Neuronal stem cell (in vitro differentiated cells): ENCODE measurements at regions not wholly inside any gene's neighbourhood (a gene's known extent, or its start where the extent isn't known, plus 50 kb on each side); places are given as distances from the start of the nearest gene placed in this dataset.

Experiments used
- DNase-seq: peaks from one replicate; pipeline ENCODE4 v3.0.0-alpha.2; 2013; ENCODE audit warnings: low spot score
- H2AFZ ChIP-seq: one replicate; pipeline ENCODE4 v1.6.1; 2013; ENCODE audit warnings: mild to moderate bottlenecking, low read length, inconsistent platforms
- H2AK5ac ChIP-seq: 2 replicates; pipeline ENCODE4 v1.6.1; 2013; ENCODE audit warnings: low read depth, mild to moderate bottlenecking, inconsistent platforms, low read length, moderate library complexity, mixed read lengths
- H2BK120ac ChIP-seq: 2 replicates; pipeline ENCODE4 v1.6.1; 2013; ENCODE audit warnings: low read depth, mild to moderate bottlenecking, inconsistent platforms, low read length, moderate library complexity, mixed read lengths
- H2BK12ac ChIP-seq: one replicate; pipeline ENCODE4 v1.6.1; 2013; ENCODE audit warnings: low read length, inconsistent platforms
- H2BK15ac ChIP-seq: 2 replicates; pipeline ENCODE4 v1.6.1; 2013; ENCODE audit warnings: mild to moderate bottlenecking, low read length, inconsistent platforms, mixed read lengths
- H2BK5ac ChIP-seq: one replicate; pipeline ENCODE4 v1.6.1; 2013; ENCODE audit warnings: inconsistent platforms, mild to moderate bottlenecking, low read length, moderate library complexity
- H3K14ac ChIP-seq: one replicate; pipeline ENCODE4 v1.6.1; 2013; ENCODE audit warnings: low read length, inconsistent platforms
- H3K18ac ChIP-seq: 2 replicates; pipeline ENCODE4 v1.6.1; 2013; ENCODE audit warnings: low read length, inconsistent platforms
- H3K23ac ChIP-seq: 2 replicates; pipeline ENCODE4 v1.6.1; 2013; ENCODE audit warnings: low read depth, mild to moderate bottlenecking, mixed read lengths, low read length, inconsistent platforms; ENCODE audit not compliant: poor library complexity
- H3K27ac ChIP-seq: replicated peaks from 3 replicates; pipeline ENCODE4 v1.5.1; 2013; ENCODE audit warnings: low read length, inconsistent platforms
- H3K27me3 ChIP-seq, 3 experiments: 2 replicates each; pipeline ENCODE4 v1.6.1; 2013; ENCODE audit warnings: low read length in 3 of 3, mild to moderate bottlenecking in 2 of 3, inconsistent platforms in 1 of 3, low read depth in 1 of 3, mixed read lengths in 1 of 3, moderate library complexity in 1 of 3; ENCODE audit not compliant: control insufficient read depth in 3 of 3, insufficient read depth in 3 of 3
- H3K36me3 ChIP-seq, 2 donors: replicated peaks in 1 of 2; 2 replicates each; pipeline ENCODE4 v1.6.1; 2013; ENCODE audit warnings: low read length in 2 of 2; ENCODE audit not compliant: control insufficient read depth in 2 of 2, insufficient read depth in 2 of 2
- H3K4ac ChIP-seq: 2 replicates; pipeline ENCODE4 v1.6.1; 2013; ENCODE audit warnings: inconsistent platforms, mild to moderate bottlenecking, low read length, moderate library complexity
- H3K4me1 ChIP-seq, 2 donors: 1 replicate in 1 of 2; 2 replicates in 1 of 2; pipeline ENCODE4 v1.6.1; 2013; ENCODE audit warnings: low read length in 2 of 2, low read depth in 1 of 2; ENCODE audit not compliant: control insufficient read depth in 2 of 2, insufficient read depth in 1 of 2
- H3K4me2 ChIP-seq: one replicate; pipeline ENCODE4 v1.6.1; 2013; ENCODE audit warnings: mild to moderate bottlenecking, low read length, inconsistent platforms; ENCODE audit not compliant: insufficient read depth, poor library complexity, severe bottlenecking
- H3K4me3 ChIP-seq, 2 donors: 2 replicates each; pipeline ENCODE4 v1.5.1; 2013; ENCODE audit warnings: low read length in 2 of 2, mild to moderate bottlenecking in 2 of 2, inconsistent platforms in 1 of 2, moderate library complexity in 1 of 2
- H3K79me1 ChIP-seq: one replicate; pipeline ENCODE4 v1.6.1; 2013; ENCODE audit warnings: low read depth, mild to moderate bottlenecking, inconsistent platforms, low read length, moderate library complexity
- H3K9ac ChIP-seq: one replicate; pipeline ENCODE4 v1.6.1; 2013; ENCODE audit warnings: mild to moderate bottlenecking, low read depth, low read length, inconsistent platforms; ENCODE audit not compliant: poor library complexity
- H3K9me3 ChIP-seq, 2 donors: replicated peaks in 1 of 2; 2 replicates each; pipeline versions ENCODE3 to v1.6.1; 2013; ENCODE audit warnings: low read length in 2 of 2, mild to moderate bottlenecking in 2 of 2, inconsistent platforms in 1 of 2, low read depth in 1 of 2, mixed read lengths in 1 of 2, moderate library complexity in 1 of 2; ENCODE audit not compliant: control insufficient read depth in 2 of 2, insufficient read depth in 1 of 2
- H4K8ac ChIP-seq: one replicate; pipeline ENCODE4 v1.6.1; 2013; ENCODE audit warnings: low read depth, mild to moderate bottlenecking, inconsistent platforms, low read length, moderate library complexity
- H4K91ac ChIP-seq: one replicate; pipeline ENCODE4 v1.6.1; 2013; ENCODE audit warnings: low read length, low read depth, mild to moderate bottlenecking, inconsistent platforms; ENCODE audit not compliant: poor library complexity
- WGBS, 2 donors: extraction: QIAGEN DNeasy Blood & Tissue Kit; methylation state at CpG; one replicate each; pipeline ENCODE4 v1.1.7; 2013; ENCODE audit warnings: missing lambda C conversion rate in 2 of 2, mixed read lengths in 1 of 2; ENCODE audit not compliant: insufficient read length in 2 of 2, insufficient replicate concordance in 1 of 2; ENCODE audit errors: extremely low coverage in 2 of 2; 5-methylcytosine and 5-hydroxymethylcytosine counted together

- Histone ChIP-seq H2AFZ (no peak overlapping the region), H3K18ac (no peak overlapping the region), H3K27me3 (no peaks in the 10 kb centered on the region), H3K27ac (no peak overlapping the region), H3K36me3 (no peaks in the 10 kb centered on the region), H3K4me1 (no peaks in the 10 kb centered on the region), H2BK5ac (no peak overlapping the region), H4K8ac (no peak overlapping the region), H3K23ac (no peak overlapping the region), H3K9me3 (no peaks in the 10 kb centered on the region), H2BK12ac (no peak overlapping the region), H3K4ac (no peak overlapping the region), H3K4me3 (no peak overlapping the region), H3K9ac (no peak overlapping the region), H2BK15ac (no peak overlapping the region), H4K91ac (no peak overlapping the region), H3K4me2 (no peak overlapping the region), H2BK120ac (no peak overlapping the region), H3K14ac (no peak overlapping the region), H2AK5ac (no peak overlapping the region), H3K79me1 (no peaks in the 10 kb centered on the region)
- no peak for DNase-seq
Measured at GRCh38 chrX:139039041-139039440, 327.5 kb upstream of the FGF13 start.

GRCh38 chrX:139026811-139027210, 315.3 kb upstream of the FGF13 start:
- H3K4me3 ChIP-seq, result no peak overlapping the region
- no peak for DNase-seq
- no peak overlapping the region for H2BK15ac ChIP-seq
- no peak overlapping the region for H3K9ac ChIP-seq
- H2BK120ac ChIP-seq, result no peak overlapping the region
- H3K36me3 ChIP-seq, result no peaks in the 10 kb centered on the region
- H3K9me3 ChIP-seq, result no peaks in the 10 kb centered on the region
- H2BK12ac ChIP-seq, result no peak overlapping the region
- H3K4me2 ChIP-seq, result no peak overlapping the region
- H3K4ac ChIP-seq, result no peak overlapping the region
- no peak overlapping the region for H2AK5ac ChIP-seq
- no peak overlapping the region for H3K23ac ChIP-seq
- no peak overlapping the region for H4K91ac ChIP-seq
- H4K8ac ChIP-seq, result no peak overlapping the region
- peaks cover 0 to 4% of the 10 kb centered on the region in 2 donors for H3K4me1 ChIP-seq
- no CpG with 5 or more reads among the region's 1 CpG for WGBS, 2 donors
- H3K14ac ChIP-seq, result no peak overlapping the region
- H2BK5ac ChIP-seq, result no peak overlapping the region
- H3K27ac ChIP-seq, result no peak overlapping the region
- H3K27me3 ChIP-seq, result no peaks in the 10 kb centered on the region
- H3K18ac ChIP-seq, result no peak overlapping the region
- H2AFZ ChIP-seq, result no peak overlapping the region
- H3K79me1 ChIP-seq, result no peaks in the 10 kb centered on the region

- WGBS, 2 donors, result no CpG with 5 or more reads among the region's 2 CpGs
Measured at GRCh38 chrX:139026406-139026805, 314.9 kb upstream of the FGF13 start.

GRCh38 chrX:139025816-139026215, 314.3 kb upstream of the FGF13 start:
- Histone ChIP-seq H3K9me3 (no peaks in the 10 kb centered on the region), H3K14ac (no peak overlapping the region), H3K27ac (no peak overlapping the region), H3K9ac (no peak overlapping the region), H4K8ac (no peak overlapping the region), H3K36me3 (no peaks in the 10 kb centered on the region), H2BK12ac (no peak overlapping the region), H4K91ac (no peak overlapping the region), H2AFZ (no peak overlapping the region), H3K79me1 (no peaks in the 10 kb centered on the region), H2AK5ac (no peak overlapping the region), H3K4me3 (no peak overlapping the region), H2BK15ac (no peak overlapping the region), H3K27me3 (no peaks in the 10 kb centered on the region), H3K4me1 (peaks cover 0 to 4% of the 10 kb centered on the region in 2 donors), H2BK5ac (no peak overlapping the region), H2BK120ac (no peak overlapping the region), H3K4ac (no peak overlapping the region), H3K23ac (no peak overlapping the region), H3K18ac (no peak overlapping the region), H3K4me2 (no peak overlapping the region)
- DNase-seq, result no peak

More at GRCh38 chrX:139026406-139026805, 314.9 kb upstream of the FGF13 start:
- Histone ChIP-seq H3K4ac (no peak overlapping the region), H3K27ac (no peak overlapping the region), H3K27me3 (no peaks in the 10 kb centered on the region), H2BK120ac (no peak overlapping the region), H2BK5ac (no peak overlapping the region), H3K79me1 (no peaks in the 10 kb centered on the region), H2BK12ac (no peak overlapping the region), H3K4me3 (no peak overlapping the region), H2AFZ (no peak overlapping the region), H4K91ac (no peak overlapping the region), H3K23ac (no peak overlapping the region), H2BK15ac (no peak overlapping the region), H3K9ac (no peak overlapping the region), H3K14ac (no peak overlapping the region), H2AK5ac (no peak overlapping the region), H3K4me2 (no peak overlapping the region), H3K9me3 (no peaks in the 10 kb centered on the region), H3K36me3 (no peaks in the 10 kb centered on the region), H3K18ac (no peak overlapping the region), H4K8ac (no peak overlapping the region), H3K4me1 (peaks cover 0 to 4% of the 10 kb centered on the region in 2 donors)
- no peak for DNase-seq
